ENCODE measurements at regions not wholly inside any gene's neighbourhood (a gene's known extent, or its start where the extent isn't known, plus 50 kb on each side); places are given as distances from the start of the nearest gene placed in this dataset.

DNA sequence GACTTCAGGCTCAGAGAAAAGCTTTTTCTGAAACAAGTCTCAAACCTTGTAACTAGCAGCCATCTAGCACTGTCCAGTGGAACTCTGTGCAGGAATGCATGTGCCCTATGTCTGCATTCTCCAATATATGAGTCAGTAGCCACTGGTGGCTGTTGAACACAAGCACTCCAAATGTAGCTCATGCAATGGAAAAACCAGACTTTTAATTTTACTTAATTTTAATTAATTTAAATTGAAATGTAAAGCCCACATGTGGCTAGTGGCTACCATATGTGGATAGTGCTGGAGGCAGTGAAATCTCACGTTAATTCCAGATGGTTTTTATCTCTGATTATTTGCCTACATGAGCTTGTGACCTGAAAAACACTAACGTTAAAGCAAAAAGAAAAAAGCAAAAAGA lies 225.1 kb downstream of the GATA3 start:
- TF ChIP-seq POLR2A (IDR thresholded peaks at IDR 0.05), result no peak
- TF ChIP-seq, protein P1, sequence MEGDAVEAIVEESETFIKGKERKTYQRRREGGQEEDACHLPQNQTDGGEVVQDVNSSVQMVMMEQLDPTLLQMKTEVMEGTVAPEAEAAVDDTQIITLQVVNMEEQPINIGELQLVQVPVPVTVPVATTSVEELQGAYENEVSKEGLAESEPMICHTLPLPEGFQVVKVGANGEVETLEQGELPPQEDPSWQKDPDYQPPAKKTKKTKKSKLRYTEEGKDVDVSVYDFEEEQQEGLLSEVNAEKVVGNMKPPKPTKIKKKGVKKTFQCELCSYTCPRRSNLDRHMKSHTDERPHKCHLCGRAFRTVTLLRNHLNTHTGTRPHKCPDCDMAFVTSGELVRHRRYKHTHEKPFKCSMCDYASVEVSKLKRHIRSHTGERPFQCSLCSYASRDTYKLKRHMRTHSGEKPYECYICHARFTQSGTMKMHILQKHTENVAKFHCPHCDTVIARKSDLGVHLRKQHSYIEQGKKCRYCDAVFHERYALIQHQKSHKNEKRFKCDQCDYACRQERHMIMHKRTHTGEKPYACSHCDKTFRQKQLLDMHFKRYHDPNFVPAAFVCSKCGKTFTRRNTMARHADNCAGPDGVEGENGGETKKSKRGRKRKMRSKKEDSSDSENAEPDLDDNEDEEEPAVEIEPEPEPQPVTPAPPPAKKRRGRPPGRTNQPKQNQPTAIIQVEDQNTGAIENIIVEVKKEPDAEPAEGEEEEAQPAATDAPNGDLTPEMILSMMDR (IDR thresholded peaks at IDR 0.05), result no peak
- no peak for TF ChIP-seq POLR2AphosphoS5 (IDR thresholded peaks at IDR 0.05; ENCODE audit: insufficient read depth in 1 of 2, low read depth in 1 of 2)
